RWPE1 (cell line): ENCODE measurements at regions not wholly inside any gene's neighbourhood (a gene's known extent, or its start where the extent isn't known, plus 50 kb on each side); places are given as distances from the start of the nearest gene placed in this dataset.

Experiments
- CTCF ChIA-PET: fragments of 350-600 bp; sonication (Branson Sonifier 250); formaldehyde crosslinking; extraction: SDS; loops from one replicate; lab custom pipeline; 2021; lab: Yijun Ruan, JAX
- POLR2A ChIA-PET: fragments of 400-600 bp; formaldehyde crosslinking; extraction: SDS; loops from one replicate; lab custom pipeline; 2020; ENCODE audit warnings: antibody characterized with exemption; ENCODE audit not compliant: low non-redundant PET; lab: Yijun Ruan, JAX
- DNase-seq: peaks from one replicate; pipeline ENCODE4 v3.0.0; 2012; ENCODE audit warnings: low spot score
- H3K27ac ChIP-seq: fragments of 450-650 bp; 2 replicates; pipeline ENCODE4 v1.5.1; 2017
- CTCF ChIP-seq: fragments of 450-650 bp; conservative IDR thresholded peaks from 2 replicates; pipeline ENCODE4 v1.5.1; 2017; ENCODE audit warnings: low read depth, mild to moderate bottlenecking

GRCh38 chr4:136557396-136557795, 974.9 kb downstream of the PCDH18 start:
- CTCF ChIA-PET, result no interaction called here
- no peak overlapping the region for H3K27ac ChIP-seq
- DNase-seq, result no peak
- no peak for TF ChIP-seq CTCF
- POLR2A ChIA-PET, result no interaction called here

DNA sequence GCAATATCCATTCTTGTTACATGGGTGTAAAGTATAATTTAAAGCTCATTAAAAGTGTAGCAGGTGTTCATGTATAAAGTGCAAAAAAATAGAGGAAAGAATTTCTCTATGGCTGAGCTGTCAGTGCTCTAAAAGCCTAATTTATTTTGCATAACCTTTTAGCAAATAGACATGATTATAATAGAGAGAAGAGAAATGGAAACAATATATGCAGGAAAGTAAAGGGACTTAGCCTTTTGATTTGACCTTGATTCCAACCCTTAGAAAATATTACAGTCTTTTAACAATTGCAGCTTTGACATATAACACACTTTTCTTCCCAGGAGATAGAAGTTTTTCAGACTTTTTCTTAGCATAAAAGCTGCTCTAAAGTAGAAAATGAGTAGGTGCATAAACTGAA, 978.3 kb downstream of the PCDH18 start:
- ChIA-PET POLR2A (no interaction called here), CTCF (no interaction called here)
- no peak for DNase-seq
- no peak for TF ChIP-seq CTCF
- no peak overlapping the region for H3K27ac ChIP-seq

GRCh38 chr4:136551753-136552152, 980.5 kb downstream of the PCDH18 start:
- ChIA-PET POLR2A (no interaction called here), CTCF (no interaction called here)
- DNase-seq, result no peak
- TF ChIP-seq CTCF, result no peak
- no peak overlapping the region for H3K27ac ChIP-seq

DNA sequence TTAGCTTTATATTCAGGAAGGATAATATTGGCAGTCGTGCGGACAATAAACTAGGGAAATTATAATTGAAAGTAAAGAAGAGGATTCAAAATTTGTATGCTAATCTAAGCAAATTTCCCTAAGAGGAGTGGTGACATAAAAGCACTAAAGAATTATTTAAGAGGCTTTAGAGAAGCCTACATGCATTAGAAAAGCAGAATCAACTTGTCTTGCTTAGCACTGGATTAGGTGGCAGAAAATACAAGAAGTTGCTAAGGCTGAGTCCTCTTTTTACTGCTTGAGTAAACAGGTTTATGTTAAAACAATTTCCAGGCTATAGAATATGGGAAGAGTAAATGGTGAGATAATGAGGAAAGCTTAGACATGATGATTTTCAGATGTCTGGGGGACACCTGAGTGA, 991.5 kb downstream of the PCDH18 start:
- ChIA-PET POLR2A (no interaction called here), CTCF (no interaction called here)
- DNase-seq, result no peak

DNA sequence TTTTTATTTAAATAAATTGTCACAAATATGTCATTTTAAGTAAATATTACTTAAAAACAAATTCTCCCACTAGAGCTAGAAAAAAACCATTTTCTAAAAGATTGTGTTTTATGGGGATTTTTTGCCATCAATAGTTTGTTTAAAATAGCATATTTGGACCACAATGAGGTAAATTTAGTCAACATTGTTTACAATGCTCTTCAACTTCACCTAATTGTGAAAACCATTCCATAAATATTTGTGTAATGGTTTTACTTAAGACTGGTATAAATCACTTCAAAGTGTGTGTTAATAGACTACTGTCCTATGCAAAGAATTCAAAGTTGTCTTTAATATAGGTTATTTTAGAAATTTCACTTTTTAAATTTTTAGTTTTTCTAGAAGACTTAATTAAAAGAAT, 1004.2 kb downstream of the PCDH18 start:
- no peak for TF ChIP-seq CTCF
- POLR2A ChIA-PET, result no interaction called here

More for the DNA sequence above, 991.5 kb downstream of the PCDH18 start:
- no peak overlapping the region for H3K27ac ChIP-seq
- TF ChIP-seq CTCF, result no peak

GRCh38 chr4:136526517-136526916, 1005.8 kb downstream of the PCDH18 start:
- ChIA-PET POLR2A (no interaction called here), CTCF (interaction anchor here (0.6 kb wide), 1 partner anchor 10 kb away, joined by 4 read pairs; no protein-coding TSS in a partner anchor)
- no peak for DNase-seq
- TF ChIP-seq CTCF, result no peak
- no peak overlapping the region for H3K27ac ChIP-seq

More for the DNA sequence above, 1004.2 kb downstream of the PCDH18 start:
- DNase-seq, result no peak
- H3K27ac ChIP-seq, result no peak overlapping the region
- CTCF ChIA-PET, result no interaction called here
